HL-60 (cell line): ENCODE measurements at regions not wholly inside any gene's neighbourhood (a gene's known extent, or its start where the extent isn't known, plus 50 kb on each side); places are given as distances from the start of the nearest gene placed in this dataset.

Source experiments
- GABPA ChIP-seq: IDR thresholded peaks from 2 replicates; pipeline ENCODE4 v1.6.1; 2012; ENCODE audit warnings: low read depth
- POLR2AphosphoS5 ChIP-seq: IDR thresholded peaks from 2 replicates; pipeline ENCODE4 v1.6.1; 2012; ENCODE audit warnings: low read depth
- REST ChIP-seq: IDR thresholded peaks from 2 replicates; pipeline ENCODE4 v1.6.1; 2012; ENCODE audit warnings: low read depth; ENCODE audit not compliant: insufficient replicate concordance
- TF ChIP-seq, protein P1 (sequence below): IDR thresholded peaks from one replicate; pipeline ENCODE4 v1.5.1; 2011; ENCODE audit warnings: low read length, control low read depth, inconsistent platforms; ENCODE audit not compliant: insufficient read depth

- TF ChIP-seq, protein P1, sequence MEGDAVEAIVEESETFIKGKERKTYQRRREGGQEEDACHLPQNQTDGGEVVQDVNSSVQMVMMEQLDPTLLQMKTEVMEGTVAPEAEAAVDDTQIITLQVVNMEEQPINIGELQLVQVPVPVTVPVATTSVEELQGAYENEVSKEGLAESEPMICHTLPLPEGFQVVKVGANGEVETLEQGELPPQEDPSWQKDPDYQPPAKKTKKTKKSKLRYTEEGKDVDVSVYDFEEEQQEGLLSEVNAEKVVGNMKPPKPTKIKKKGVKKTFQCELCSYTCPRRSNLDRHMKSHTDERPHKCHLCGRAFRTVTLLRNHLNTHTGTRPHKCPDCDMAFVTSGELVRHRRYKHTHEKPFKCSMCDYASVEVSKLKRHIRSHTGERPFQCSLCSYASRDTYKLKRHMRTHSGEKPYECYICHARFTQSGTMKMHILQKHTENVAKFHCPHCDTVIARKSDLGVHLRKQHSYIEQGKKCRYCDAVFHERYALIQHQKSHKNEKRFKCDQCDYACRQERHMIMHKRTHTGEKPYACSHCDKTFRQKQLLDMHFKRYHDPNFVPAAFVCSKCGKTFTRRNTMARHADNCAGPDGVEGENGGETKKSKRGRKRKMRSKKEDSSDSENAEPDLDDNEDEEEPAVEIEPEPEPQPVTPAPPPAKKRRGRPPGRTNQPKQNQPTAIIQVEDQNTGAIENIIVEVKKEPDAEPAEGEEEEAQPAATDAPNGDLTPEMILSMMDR = no peak
- TF ChIP-seq GABPA = no peak
- no peak for TF ChIP-seq REST
- no peak for TF ChIP-seq POLR2AphosphoS5
These were observed 71.3 kb upstream of the CACNA1D start for GRCh38 chr3:53422954-53423698.
